ENCODE measurements at regions not wholly inside any gene's neighbourhood (a gene's known extent, or its start where the extent isn't known, plus 50 kb on each side); places are given as distances from the start of the nearest gene placed in this dataset.

DNA sequence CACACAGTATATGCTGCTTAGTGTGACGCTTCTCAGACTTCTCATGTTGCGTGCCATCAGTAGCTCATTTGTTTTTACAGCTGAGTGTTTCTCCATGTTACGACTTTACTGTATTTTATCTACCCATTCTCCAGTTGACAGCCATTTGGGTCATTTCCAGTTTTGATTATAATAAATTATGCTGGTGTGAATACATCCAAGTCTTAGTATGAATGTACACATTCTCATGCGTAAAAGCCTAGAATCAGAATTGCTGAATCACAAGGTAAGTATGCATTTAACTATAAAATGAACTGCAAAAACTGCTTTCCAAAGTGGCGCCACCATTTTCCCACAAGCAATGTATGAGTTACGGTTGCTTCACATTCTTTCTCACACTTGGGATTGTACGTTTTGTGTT, 184.2 kb upstream of the SLC35G4 start:
- TF ChIP-seq EP300 (IDR thresholded peaks at IDR 0.05) (no peak), POLR2A (IDR thresholded peaks at IDR 0.05) (no peak), CTCF (IDR thresholded peaks at IDR 0.05) (no peak)
- Histone ChIP-seq H3K4me3 (no peak overlapping the region), H3K36me3 (no peaks in the 10 kb centered on the region), H3K27me3 (no peaks in the 10 kb centered on the region), H3K27ac (no peak overlapping the region), H3K9me3 (no peaks in the 10 kb centered on the region), H3K4me1 (ENCODE audit: insufficient read depth) (no peaks in the 10 kb centered on the region)
- intact Hi-C loops (cut with DNase I) = no loop called here
- WGBS, 3 donors = 70 to 87% (median 83%) methylated on average over 7 of the region's 7 CpGs
- no peak for DNase-seq

- intact Hi-C loops (cut with DNase I) = no loop called here
- 20 to 35% (median 24%) methylated on average over 1 of the region's 1 CpG for WGBS, 3 donors
- TF ChIP-seq EP300 (IDR thresholded peaks at IDR 0.05) (no peak), CTCF (IDR thresholded peaks at IDR 0.05) (no peak), POLR2A (IDR thresholded peaks at IDR 0.05) (no peak)
- Histone ChIP-seq H3K4me1 (ENCODE audit: insufficient read depth) (no peaks in the 10 kb centered on the region), H3K27me3 (no peaks in the 10 kb centered on the region), H3K9me3 (no peaks in the 10 kb centered on the region), H3K4me3 (no peak overlapping the region), H3K36me3 (no peaks in the 10 kb centered on the region), H3K27ac (no peak overlapping the region)
- no peak for DNase-seq
These were observed 190.1 kb upstream of the SLC35G4 start for GRCh38 chr18:11419338-11419737.

- intact Hi-C loops (cut with DNase I) = no loop called here
- Histone ChIP-seq H3K27me3 (no peaks in the 10 kb centered on the region), H3K4me1 (ENCODE audit: insufficient read depth) (no peaks in the 10 kb centered on the region), H3K9me3 (no peaks in the 10 kb centered on the region), H3K36me3 (no peaks in the 10 kb centered on the region), H3K4me3 (no peak overlapping the region), H3K27ac (no peak overlapping the region)
- DNase-seq = no peak
- 48 to 65% (median 55%) methylated on average over 5 of the region's 5 CpGs for WGBS, 3 donors
- no peak for TF ChIP-seq EP300 (IDR thresholded peaks at IDR 0.05)
- no peak for TF ChIP-seq POLR2A (IDR thresholded peaks at IDR 0.05)
- no peak for TF ChIP-seq CTCF (IDR thresholded peaks at IDR 0.05)
These were observed 196.6 kb upstream of the SLC35G4 start for GRCh38 chr18:11412811-11413210.

GRCh38 chr18:11411048-11411447, 198.3 kb upstream of the SLC35G4 start:
- H3K4me3 ChIP-seq = no peak overlapping the region
- DNase-seq = no peak
- H3K27ac ChIP-seq = no peak overlapping the region
- intact Hi-C loops (cut with DNase I) = no loop called here
- TF ChIP-seq CTCF (IDR thresholded peaks at IDR 0.05) (no peak), EP300 (IDR thresholded peaks at IDR 0.05) (no peak), POLR2A (IDR thresholded peaks at IDR 0.05) (no peak)
- no peaks in the 10 kb centered on the region for H3K36me3 ChIP-seq
- no peaks in the 10 kb centered on the region for H3K9me3 ChIP-seq
- no peaks in the 10 kb centered on the region for H3K27me3 ChIP-seq
- H3K4me1 ChIP-seq (ENCODE audit: insufficient read depth) = no peaks in the 10 kb centered on the region

DNA sequence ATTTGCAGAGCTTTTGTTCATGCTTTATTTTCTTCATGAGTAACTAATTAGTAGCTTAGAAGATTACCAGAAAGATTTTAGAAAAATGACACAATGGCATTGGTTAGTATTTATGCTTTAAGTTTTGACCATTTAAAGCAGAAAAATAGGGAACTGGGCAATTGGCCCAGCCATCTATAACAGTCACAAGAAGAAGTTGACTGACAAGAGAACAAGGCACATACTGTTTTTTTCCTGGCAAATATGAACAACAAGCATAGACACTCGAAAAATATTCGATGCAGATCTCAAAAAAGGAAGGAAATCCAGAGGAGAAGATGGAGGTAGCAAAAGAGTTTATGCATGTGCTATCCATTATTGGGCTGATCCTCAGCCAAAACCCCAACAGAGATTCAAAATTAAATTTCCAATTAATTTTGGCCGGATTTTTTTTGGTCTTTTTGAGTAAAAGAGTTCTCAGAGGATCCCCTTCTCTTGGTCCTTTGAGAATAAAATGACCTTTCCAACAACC, 200.8 kb upstream of the SLC35G4 start:
- H3K4me1 ChIP-seq (ENCODE audit: insufficient read depth) = no peaks in the 10 kb centered on the region
- no peak for TF ChIP-seq CTCF (IDR thresholded peaks at IDR 0.05)
- no peak for TF ChIP-seq EP300 (IDR thresholded peaks at IDR 0.05)
- TF ChIP-seq POLR2A (IDR thresholded peaks at IDR 0.05) = no peak
- H3K4me3 ChIP-seq = no peak overlapping the region
- H3K27me3 ChIP-seq = no peaks in the 10 kb centered on the region
- no peaks in the 10 kb centered on the region for H3K9me3 ChIP-seq
- no peaks in the 10 kb centered on the region for H3K36me3 ChIP-seq
- DNase-seq = no peak
- 78 to 88% (median 86%) methylated on average over 3 of the region's 3 CpGs for WGBS, 3 donors
- no peak overlapping the region for H3K27ac ChIP-seq
- intact Hi-C loops (cut with DNase I) = no loop called here

Data from ovary (tissue), 7 donors.